K562 (cell line): ENCODE measurements at regions not wholly inside any gene's neighbourhood (a gene's known extent, or its start where the extent isn't known, plus 50 kb on each side); places are given as distances from the start of the nearest gene placed in this dataset.

ENCODE experiments used
- ATAC-seq: fragments of 200-7000 bp; cut with Tn5 transposase; 3 replicates; pipeline ENCODE4 v1.9.1; 2020; ENCODE audit warnings: moderate library complexity
- BruUV-seq: library from RNA; stranded (reverse); fragments of 400-500 nt; replicated peaks from 2 replicates; lab custom pipeline; 2021; lab: Mats Ljungman, UMichigan
- CTCF ChIA-PET: fragments of 300-600 bp; formaldehyde crosslinking; extraction: SDS; loops from one replicate; lab custom pipeline; 2021; ENCODE audit warnings: low intra/inter-chr PET ratio; lab: Yijun Ruan, JAX
- POLR2A ChIA-PET: fragments of 300-600, 350-650 bp; sonication (Branson Sonifier 250); formaldehyde crosslinking; extraction: SDS; loops from one replicate; lab custom pipeline; 2021; ENCODE audit warnings: antibody characterized with exemption, inconsistent platforms; lab: Yijun Ruan, JAX
- DNase-seq, 4 experiments: peaks; one replicate each; pipeline versions ENCODE4 v3.0.0 to v3.0.0-alpha.2; 2011 to 2018; ENCODE audit warnings: low spot score in 3 of 4, mixed read lengths in 3 of 4; ENCODE audit errors: extremely low read depth in 1 of 4
- FAIRE-seq: peaks from 2 replicates; lab custom pipeline; 2011; peaks lifted over from hg19 to GRCh38; lab: Jason Lieb, UNC
- H2AFZ ChIP-seq: 2 replicates; pipeline ENCODE4 v1.6.0; 2011; ENCODE audit warnings: low read depth, low read length, control low read depth, inconsistent platforms
- H3K27ac ChIP-seq: fragments of 200-600 bp; 3 replicates; pipeline ENCODE4 v1.8.0; 2011; ENCODE audit warnings: low read depth, mild to moderate bottlenecking, control low read depth, inconsistent platforms, low read length, moderate library complexity, mixed read lengths; ENCODE audit errors: extremely low read depth
- H3K27me3 ChIP-seq, 2 experiments: fragments of 300-600 bp in 1 of 2; 2 replicates in 1 of 2; 3 replicates in 1 of 2; pipeline versions ENCODE4 v1.6.0 to v1.8.0; 2011; ENCODE audit warnings: inconsistent platforms in 2 of 2, low read length in 2 of 2, mild to moderate bottlenecking in 1 of 2, mixed read lengths in 1 of 2, moderate library complexity in 1 of 2; ENCODE audit not compliant: control insufficient read depth in 2 of 2, insufficient read depth in 2 of 2
- H3K36me3 ChIP-seq: fragments of 300-600 bp; 3 replicates; pipeline ENCODE4 v1.8.0; 2011; ENCODE audit warnings: mild to moderate bottlenecking, low read length, inconsistent platforms; ENCODE audit not compliant: control insufficient read depth, insufficient read depth
- H3K4me1 ChIP-seq, 2 experiments: fragments of 200-600 bp in 1 of 2; replicated peaks in 1 of 2; 2 replicates in 1 of 2; 3 replicates in 1 of 2; pipeline versions ENCODE4 v1.5.1 to v1.8.0; 2011; ENCODE audit warnings: inconsistent platforms in 2 of 2, low read length in 2 of 2, mild to moderate bottlenecking in 1 of 2, mixed read lengths in 1 of 2, moderate library complexity in 1 of 2; ENCODE audit not compliant: control insufficient read depth in 2 of 2, insufficient read depth in 2 of 2
- H3K4me2 ChIP-seq: 2 replicates; pipeline ENCODE4 v1.6.1; 2011; ENCODE audit warnings: low read length, control low read depth, inconsistent platforms, mixed read lengths; ENCODE audit not compliant: insufficient read depth
- H3K4me3 ChIP-seq: fragments of 200-600 bp; sonication (generic), shearing (Covaris generic); 2 replicates; pipeline ENCODE4 v1.5.1; 2016; ENCODE audit warnings: control low read depth, inconsistent platforms
- H3K79me2 ChIP-seq: fragments of 200-600 bp; 3 replicates; pipeline ENCODE4 v1.8.0; 2011; ENCODE audit warnings: low read length, inconsistent platforms; ENCODE audit not compliant: control insufficient read depth, insufficient read depth
- H3K9ac ChIP-seq, 2 experiments: 2 replicates each; pipeline versions ENCODE4 v1.6.0 to v1.6.1; 2011; ENCODE audit warnings: low read depth in 2 of 2, low read length in 2 of 2, control low read depth in 1 of 2, inconsistent platforms in 1 of 2, mild to moderate bottlenecking in 1 of 2, mixed read lengths in 1 of 2; ENCODE audit not compliant: insufficient read depth in 1 of 2
- H3K9me1 ChIP-seq: one replicate; pipeline ENCODE4 v1.6.0; 2011; ENCODE audit warnings: inconsistent platforms, mild to moderate bottlenecking, low read length, moderate library complexity; ENCODE audit not compliant: control insufficient read depth, insufficient read depth
- H3K9me3 ChIP-seq: replicated peaks from 2 replicates; pipeline ENCODE4 v1.5.1; 2011; ENCODE audit warnings: low read depth, low read length, inconsistent platforms; ENCODE audit not compliant: control insufficient read depth, insufficient read depth
- H4K20me1 ChIP-seq: replicated peaks from 2 replicates; pipeline ENCODE4 v1.6.1; 2011; ENCODE audit warnings: low read length, inconsistent platforms, mixed read lengths; ENCODE audit not compliant: control insufficient read depth, insufficient read depth
- ATF1 ChIP-seq, 2 experiments: fragments of 450-650 bp in 1 of 2; IDR thresholded peaks; 2 replicates each; pipeline ENCODE4 v1.6.1; 2016; ENCODE audit warnings: missing compliant biosample characterization in 1 of 2, missing genetic modification characterization in 1 of 2
- COPS2 ChIP-seq: fragments of 450-650 bp; conservative IDR thresholded peaks from 2 replicates; pipeline ENCODE4 v1.6.1; 2016; ENCODE audit warnings: mild to moderate bottlenecking, moderate library complexity
- CSDE1 ChIP-seq, 2 experiments: fragments of 450-650 bp; IDR thresholded peaks; 2 replicates each; pipeline ENCODE4 v1.6.1; 2016; ENCODE audit warnings: mild to moderate bottlenecking in 1 of 2
- DMBX1 ChIP-seq: fragments of 250-450 bp; sonication (Bioruptor Pico); IDR thresholded peaks from 2 replicates; pipeline ENCODE4 v1.8.0; 2022; ENCODE audit warnings: inconsistent platforms, mild to moderate bottlenecking, moderate library complexity, borderline replicate concordance
- GATAD2B ChIP-seq: fragments of 450-650 bp; IDR thresholded peaks from 2 replicates; pipeline ENCODE4 v1.6.1; 2017; ENCODE audit warnings: mild to moderate bottlenecking, borderline replicate concordance
- GTF2F1 ChIP-seq: IDR thresholded peaks from 2 replicates; pipeline ENCODE4 v1.6.1; 2011; ENCODE audit warnings: low read depth, low read length, improper control_type of control experiment
- JUND ChIP-seq, 2 experiments: IDR thresholded peaks; 2 replicates in 1 of 2; 3 replicates in 1 of 2; pipeline ENCODE4 v1.6.1; 2011; ENCODE audit warnings: borderline replicate concordance in 2 of 2, low read depth in 2 of 2, low read length in 2 of 2, improper control_type of control experiment in 1 of 2, missing biosample characterization in 1 of 2, missing genetic modification characterization in 1 of 2, missing genetic modification reagents in 1 of 2
- MECOM ChIP-seq: fragments of 250-450 bp; sonication (Bioruptor Pico); IDR thresholded peaks from 2 replicates; pipeline ENCODE4 v1.8.0; 2022; ENCODE audit warnings: inconsistent platforms
- MEIS2 ChIP-seq: fragments of 450-650 bp; IDR thresholded peaks from 2 replicates; pipeline ENCODE4 v1.6.1; 2014; ENCODE audit warnings: mild to moderate bottlenecking; ENCODE audit not compliant: partially characterized antibody
- MTF1 ChIP-seq: fragments of 250-450 bp; sonication (Bioruptor Pico); IDR thresholded peaks from 2 replicates; pipeline ENCODE4 v1.9.0; 2021; ENCODE audit warnings: moderate library complexity, mild to moderate bottlenecking, inconsistent platforms, borderline replicate concordance
- MYBL2 ChIP-seq, 2 experiments: fragments of 450-650 bp in 1 of 2; sonication (generic) in 1 of 2; formaldehyde crosslinking in 1 of 2; IDR thresholded peaks; 2 replicates each; pipeline versions ENCODE4 v1.6.1 to v1.8.1; 2017 to 2022; ENCODE audit warnings: borderline replicate concordance in 1 of 2, inconsistent platforms in 1 of 2, low read depth in 1 of 2, mild to moderate bottlenecking in 1 of 2, missing genetic modification reagents in 1 of 2, moderate library complexity in 1 of 2
- NFRKB ChIP-seq: fragments of 450-650 bp; IDR thresholded peaks from 2 replicates; pipeline ENCODE4 v1.6.1; 2016; ENCODE audit warnings: low read depth
- PHF21A ChIP-seq: fragments of 450-650 bp; IDR thresholded peaks from 2 replicates; pipeline ENCODE4 v1.6.1; 2017; ENCODE audit warnings: low read depth, borderline replicate concordance
- RBM34 ChIP-seq: fragments of 200-400 bp; formaldehyde crosslinking; IDR thresholded peaks from 2 replicates; pipeline ENCODE4 v1.6.1; 2018; ENCODE audit warnings: low read length, borderline replicate concordance; ENCODE audit not compliant: insufficient read depth
- SLC30A9 ChIP-seq: fragments of 250-450 bp; sonication (Bioruptor Pico); IDR thresholded peaks from 2 replicates; pipeline ENCODE4 v1.8.0; 2022; ENCODE audit warnings: mild to moderate bottlenecking, moderate library complexity
- SMAD2 ChIP-seq: fragments of 150-350 bp; IDR thresholded peaks from 2 replicates; pipeline ENCODE4 v1.6.1; 2014; ENCODE audit warnings: low read depth, mild to moderate bottlenecking, low read length
- WGBS: fragments of 100-300 bp; shearing (Covaris generic); methylation state at CpG from one replicate; pipeline ENCODE4 v1.1.6; 2016; ENCODE audit warnings: low coverage, mixed read lengths; ENCODE audit not compliant: insufficient coverage; ENCODE audit errors: missing lambda C conversion rate; 5-methylcytosine and 5-hydroxymethylcytosine counted together
- in situ Hi-C: fragments of 300-500 bp; cut with MboI; formaldehyde crosslinking; loops from 4 replicates; pipeline ENCODE4 v1.15.0; 2018; ENCODE audit warnings: inconsistent platforms, mixed read lengths
- intact Hi-C: fragments of 100-400 bp; cut with micrococcal nuclease; formaldehyde crosslinking; loops from 2 replicates; pipeline ENCODE4 v1.14.2; 2022
- TF ChIP-seq, protein P1 (sequence below): IDR thresholded peaks from 2 replicates; pipeline ENCODE4 v1.6.1; 2012; ENCODE audit warnings: low read depth, low read length, improper control_type of control experiment, borderline replicate concordance
- TF ChIP-seq, protein P2 (sequence below): IDR thresholded peaks from 2 replicates; pipeline ENCODE4 v1.6.1; 2011; ENCODE audit not compliant: insufficient read length; ENCODE audit errors: extremely low read depth
- TF ChIP-seq, protein P3 (sequence below): sonication (generic); formaldehyde crosslinking; IDR thresholded peaks from 2 replicates; pipeline ENCODE4 v1.8.1; 2022; ENCODE audit warnings: missing genetic modification reagents

DNA sequence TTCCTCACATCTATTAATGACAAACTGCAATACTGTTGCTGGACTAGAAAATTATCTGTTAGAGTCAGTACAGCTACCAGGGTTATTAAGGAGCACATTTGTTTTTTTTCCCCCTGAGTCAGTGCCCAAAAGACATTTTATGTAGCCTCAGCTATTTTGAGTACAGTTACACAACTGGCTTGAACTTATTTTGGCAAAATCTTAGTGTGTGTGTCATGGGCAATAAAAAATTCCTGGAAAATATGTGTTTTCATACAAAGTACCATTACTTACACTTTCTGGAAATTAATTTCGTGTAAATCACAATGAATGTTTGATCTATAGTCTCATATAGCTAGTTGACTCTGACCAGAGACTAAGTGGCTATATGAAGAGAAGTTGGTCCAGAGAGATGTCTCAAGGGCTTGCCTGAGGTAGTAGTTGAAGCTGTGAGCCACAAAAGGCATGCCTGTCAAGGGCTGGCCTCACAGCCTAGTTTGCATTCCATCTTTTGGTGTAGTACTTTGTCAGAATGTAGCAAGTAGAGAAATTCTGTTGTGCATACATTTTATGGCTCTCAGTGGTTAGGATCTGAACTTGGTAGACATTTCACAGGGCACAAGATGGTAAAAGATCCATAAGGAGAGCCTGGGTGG, 283.4 kb downstream of the MTX2 start:
- Histone ChIP-seq H3K4me3 (no peak overlapping the region), H3K27ac (no peak overlapping the region), H3K79me2 (no peaks in the 10 kb centered on the region), H3K4me1 (peaks cover 0 to 3% of the 10 kb centered on the region in 2 experiments; a peak in 1 of 5 replicates), H4K20me1 (no peaks in the 10 kb centered on the region), H3K4me2 (no peak overlapping the region), H2AFZ (no peak overlapping the region), H3K9ac (no peak overlapping the region), H3K36me3 (no peaks in the 10 kb centered on the region), H3K9me3 (no peaks in the 10 kb centered on the region), H3K9me1 (no peaks in the 10 kb centered on the region), H3K27me3 (peaks cover 9 to 20% of the 10 kb centered on the region in 2 experiments)
- WGBS, result 0% methylated on average over 1 of the region's 1 CpG
- ATAC-seq (no peak), FAIRE-seq (no peak), DNase-seq (no peak)
- POLR2A ChIA-PET, result interaction anchor here (0.7 kb wide), 1 partner anchor 66 kb away, joined by 4 read pairs; no protein-coding TSS in a partner anchor
- intact Hi-C loops, result loop anchor here (5.0 to 10.0 kb wide), 4 partner anchors 85 to 425 kb away; partner anchors contain the start of gene HOXD8
- in situ Hi-C loops, result no loop called here
- BruUV-seq, result no TSS peak
- CTCF ChIA-PET, result interaction anchor here (3.0 kb wide), 1 partner anchor 412 kb away, joined by 24 read pairs; no protein-coding TSS in a partner anchor
- TF ChIP-seq CSDE1 (IDR thresholded peaks at IDR 0.05) (no peak), SMAD2 (no peak), JUND (IDR thresholded peaks at IDR 0.05; ENCODE audit: borderline replicate concordance, low read depth, low read length) (no peak), JUND (tag; IDR thresholded peaks at IDR 0.05; ENCODE audit: borderline replicate concordance, low read depth, low read length) (no peak), MTF1 (CRISPR knock-in tag) (no peak), MECOM (no peak), PHF21A (no peak), ATF1 (CRISPR knock-in tag; IDR thresholded peaks at IDR 0.05) (no peak), ATF1 (tag; IDR thresholded peaks at IDR 0.05) (no peak), RBM34 (no peak), DMBX1 (CRISPR knock-in tag) (no peak), COPS2 (no peak), GTF2F1 (no peak), GATAD2B (no peak), MEIS2 (no peak), SLC30A9 (CRISPR knock-in tag) (no peak), NFRKB (no peak), MYBL2 (IDR thresholded peaks at IDR 0.05; ENCODE audit: low read depth) (no peak), MYBL2 (CRISPR knock-in tag; IDR thresholded peaks at IDR 0.05; ENCODE audit: borderline replicate concordance) (no peak)
- TF ChIP-seq, protein P1, sequence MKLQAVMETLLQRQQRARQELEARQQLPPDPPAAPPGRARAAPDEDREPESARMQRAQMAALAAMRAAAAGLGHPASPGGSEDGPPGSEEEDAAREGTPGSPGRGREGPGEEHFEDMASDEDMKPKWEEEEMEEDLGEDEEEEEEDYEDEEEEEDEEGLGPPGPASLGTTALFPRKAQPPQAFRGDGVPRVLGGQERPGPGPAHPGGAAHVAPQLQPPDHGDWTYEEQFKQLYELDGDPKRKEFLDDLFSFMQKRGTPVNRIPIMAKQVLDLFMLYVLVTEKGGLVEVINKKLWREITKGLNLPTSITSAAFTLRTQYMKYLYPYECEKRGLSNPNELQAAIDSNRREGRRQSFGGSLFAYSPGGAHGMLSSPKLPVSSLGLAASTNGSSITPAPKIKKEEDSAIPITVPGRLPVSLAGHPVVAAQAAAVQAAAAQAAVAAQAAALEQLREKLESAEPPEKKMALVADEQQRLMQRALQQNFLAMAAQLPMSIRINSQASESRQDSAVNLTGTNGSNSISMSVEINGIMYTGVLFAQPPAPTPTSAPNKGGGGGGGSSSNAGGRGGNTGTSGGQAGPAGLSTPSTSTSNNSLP, result no peak
- TF ChIP-seq, protein P2, sequence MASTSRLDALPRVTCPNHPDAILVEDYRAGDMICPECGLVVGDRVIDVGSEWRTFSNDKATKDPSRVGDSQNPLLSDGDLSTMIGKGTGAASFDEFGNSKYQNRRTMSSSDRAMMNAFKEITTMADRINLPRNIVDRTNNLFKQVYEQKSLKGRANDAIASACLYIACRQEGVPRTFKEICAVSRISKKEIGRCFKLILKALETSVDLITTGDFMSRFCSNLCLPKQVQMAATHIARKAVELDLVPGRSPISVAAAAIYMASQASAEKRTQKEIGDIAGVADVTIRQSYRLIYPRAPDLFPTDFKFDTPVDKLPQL, result no peak
- TF ChIP-seq, protein P3, sequence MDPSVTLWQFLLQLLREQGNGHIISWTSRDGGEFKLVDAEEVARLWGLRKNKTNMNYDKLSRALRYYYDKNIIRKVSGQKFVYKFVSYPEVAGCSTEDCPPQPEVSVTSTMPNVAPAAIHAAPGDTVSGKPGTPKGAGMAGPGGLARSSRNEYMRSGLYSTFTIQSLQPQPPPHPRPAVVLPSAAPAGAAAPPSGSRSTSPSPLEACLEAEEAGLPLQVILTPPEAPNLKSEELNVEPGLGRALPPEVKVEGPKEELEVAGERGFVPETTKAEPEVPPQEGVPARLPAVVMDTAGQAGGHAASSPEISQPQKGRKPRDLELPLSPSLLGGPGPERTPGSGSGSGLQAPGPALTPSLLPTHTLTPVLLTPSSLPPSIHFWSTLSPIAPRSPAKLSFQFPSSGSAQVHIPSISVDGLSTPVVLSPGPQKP (CRISPR knock-in tag), result no peak
